Activated B cell treated with CpG ODN at 0.5 μM for 24 hours (primary cell): ENCODE measurements at regions not wholly inside any gene's neighbourhood (a gene's known extent, or its start where the extent isn't known, plus 50 kb on each side); places are given as distances from the start of the nearest gene placed in this dataset.

Experiments
- ATAC-seq: fragments of 200-7000 bp; cut with Tn5 transposase; one replicate; pipeline ENCODE4 v1.10.0; 2021; ENCODE audit warnings: low read depth, mild to moderate bottlenecking, moderate library complexity
- CTCF ChIA-PET: fragments of 350-600 bp; sonication (Branson Sonifier 250); formaldehyde crosslinking; loops from one replicate; lab custom pipeline; 2021; ENCODE audit warnings: antibody characterized with exemption; lab: Charles Lee
- POLR2A ChIA-PET: fragments of 350-600 bp; sonication (Branson Sonifier 250); formaldehyde crosslinking; loops from one replicate; lab custom pipeline; 2021; ENCODE audit warnings: antibody characterized with exemption; lab: Charles Lee
- DNase-seq: peaks from one replicate; pipeline ENCODE4 v3.0.0; 2022
- H3K27ac Mint-ChIP-seq: one replicate; pipeline ENCODE4 v1.8.0; 2020; ENCODE audit warnings: mixed read lengths
- H3K27me3 Mint-ChIP-seq: one replicate; pipeline ENCODE4 v1.8.0; 2021; ENCODE audit warnings: mixed read lengths
- H3K36me3 Mint-ChIP-seq: one replicate; pipeline ENCODE4 v1.8.0; 2021; ENCODE audit warnings: low read depth, mixed read lengths
- H3K4me1 Mint-ChIP-seq: one replicate; pipeline ENCODE4 v1.8.0; 2021; ENCODE audit warnings: mixed read lengths
- H3K4me3 Mint-ChIP-seq: one replicate; pipeline ENCODE4 v1.8.0; 2020; ENCODE audit warnings: mild to moderate bottlenecking, mixed read lengths
- H3K9me3 Mint-ChIP-seq: one replicate; pipeline ENCODE4 v1.8.0; 2020; ENCODE audit warnings: mixed read lengths
- intact Hi-C: fragments of 100-400 bp; cut with micrococcal nuclease; formaldehyde crosslinking; loops from one replicate; pipeline ENCODE4 v1.15.1; 2024
- TF ChIP-seq, protein P1 (sequence below): fragments of 200-600 bp; IDR thresholded peaks from one replicate; pipeline ENCODE4 v1.8.0; 2022; ENCODE audit warnings: antibody characterized with exemption, mild to moderate bottlenecking

- Mint-ChIP-seq H3K36me3 (no peaks in the 10 kb centered on the region), H3K4me3 (no peak overlapping the region), H3K9me3 (no peaks in the 10 kb centered on the region), H3K27me3 (no peaks in the 10 kb centered on the region), H3K27ac (no peak overlapping the region), H3K4me1 (no peaks in the 10 kb centered on the region)
- ATAC-seq: no peak
- TF ChIP-seq, protein P1, sequence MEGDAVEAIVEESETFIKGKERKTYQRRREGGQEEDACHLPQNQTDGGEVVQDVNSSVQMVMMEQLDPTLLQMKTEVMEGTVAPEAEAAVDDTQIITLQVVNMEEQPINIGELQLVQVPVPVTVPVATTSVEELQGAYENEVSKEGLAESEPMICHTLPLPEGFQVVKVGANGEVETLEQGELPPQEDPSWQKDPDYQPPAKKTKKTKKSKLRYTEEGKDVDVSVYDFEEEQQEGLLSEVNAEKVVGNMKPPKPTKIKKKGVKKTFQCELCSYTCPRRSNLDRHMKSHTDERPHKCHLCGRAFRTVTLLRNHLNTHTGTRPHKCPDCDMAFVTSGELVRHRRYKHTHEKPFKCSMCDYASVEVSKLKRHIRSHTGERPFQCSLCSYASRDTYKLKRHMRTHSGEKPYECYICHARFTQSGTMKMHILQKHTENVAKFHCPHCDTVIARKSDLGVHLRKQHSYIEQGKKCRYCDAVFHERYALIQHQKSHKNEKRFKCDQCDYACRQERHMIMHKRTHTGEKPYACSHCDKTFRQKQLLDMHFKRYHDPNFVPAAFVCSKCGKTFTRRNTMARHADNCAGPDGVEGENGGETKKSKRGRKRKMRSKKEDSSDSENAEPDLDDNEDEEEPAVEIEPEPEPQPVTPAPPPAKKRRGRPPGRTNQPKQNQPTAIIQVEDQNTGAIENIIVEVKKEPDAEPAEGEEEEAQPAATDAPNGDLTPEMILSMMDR: no peak
- POLR2A ChIA-PET: no interaction called here
- CTCF ChIA-PET: no interaction called here
- DNase-seq: no peak
- intact Hi-C loops: no loop called here
Observed at GRCh38 chr11:30131535-30131934, 99.3 kb upstream of the FSHB start.

DNA sequence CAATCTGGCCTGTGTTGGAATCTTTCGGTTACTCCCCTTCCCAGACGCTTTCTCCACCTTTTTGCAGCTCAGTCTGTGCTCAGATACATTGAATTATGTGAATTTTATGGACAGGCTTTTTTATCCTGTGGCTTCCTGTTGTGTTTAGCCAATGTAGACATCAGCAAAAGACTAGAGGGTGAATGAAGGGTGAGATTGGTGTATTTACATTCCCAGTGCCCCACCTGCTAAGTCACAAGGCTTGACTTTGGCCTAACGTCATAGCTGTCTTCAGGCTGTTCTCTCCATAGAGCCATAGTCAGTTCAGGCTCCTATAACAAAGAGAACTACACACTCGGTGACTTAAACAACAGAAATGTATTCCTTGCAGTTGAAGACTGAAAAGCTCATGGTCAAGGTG lies 97.5 kb upstream of the FSHB start:
- POLR2A ChIA-PET: no interaction called here
- no peaks in the 10 kb centered on the region for H3K4me1 Mint-ChIP-seq
- ATAC-seq: no peak

GRCh38 chr11:30143098-30143705 lies 87.6 kb upstream of the FSHB start:
- no peaks in the 10 kb centered on the region for H3K4me1 Mint-ChIP-seq
- no peak for ATAC-seq
- no peak for DNase-seq

More for the DNA sequence above, 97.5 kb upstream of the FSHB start:
- DNase-seq: no peak
- H3K27ac Mint-ChIP-seq: no peak overlapping the region
- TF ChIP-seq, protein P1: no peak
- H3K9me3 Mint-ChIP-seq: no peaks in the 10 kb centered on the region
- no peaks in the 10 kb centered on the region for H3K36me3 Mint-ChIP-seq
- no peak overlapping the region for H3K4me3 Mint-ChIP-seq
- intact Hi-C loops: no loop called here
- H3K27me3 Mint-ChIP-seq: no peaks in the 10 kb centered on the region
- CTCF ChIA-PET: interaction anchor here (1.8 kb wide), 1 partner anchor 10 kb away, joined by 8 read pairs; no protein-coding TSS in a partner anchor

DNA sequence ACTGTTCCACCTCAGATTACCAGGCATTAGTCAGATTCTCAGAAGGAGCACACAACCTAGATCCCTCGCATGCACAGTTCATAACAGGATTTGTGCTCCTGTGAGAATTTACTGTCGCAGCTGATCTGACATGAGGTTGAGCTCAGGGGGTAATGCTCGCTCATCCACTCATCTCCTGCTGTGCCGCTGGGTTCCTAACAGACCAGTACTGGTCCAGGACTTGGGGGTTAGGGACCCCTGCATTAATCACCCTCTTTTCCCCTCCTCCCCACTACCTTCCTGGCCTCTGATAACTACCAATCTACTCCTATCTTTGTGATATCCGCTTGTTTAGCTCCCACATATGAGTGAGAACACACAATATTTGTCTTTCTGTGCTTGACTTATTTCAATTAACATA lies 83.5 kb upstream of the FSHB start:
- Mint-ChIP-seq H3K27me3 (peaks cover 2% of the 10 kb centered on the region), H3K4me3 (no peak overlapping the region), H3K4me1 (no peaks in the 10 kb centered on the region), H3K36me3 (no peaks in the 10 kb centered on the region), H3K27ac (no peak overlapping the region), H3K9me3 (no peaks in the 10 kb centered on the region)
- CTCF ChIA-PET: interaction anchor here (1.0 kb wide), 1 partner anchor 10 kb away, joined by 3 read pairs; no protein-coding TSS in a partner anchor
- POLR2A ChIA-PET: no interaction called here
- DNase-seq (no peak), ATAC-seq (no peak)
- intact Hi-C loops: no loop called here
- TF ChIP-seq, protein P1: no peak

More at GRCh38 chr11:30143098-30143705, 87.6 kb upstream of the FSHB start:
- TF ChIP-seq, protein P1: peak; percentile 95
- no peaks in the 10 kb centered on the region for H3K9me3 Mint-ChIP-seq
- intact Hi-C loops: loop anchor here (5.0 kb wide), 1 partner anchor 711 kb away; no protein-coding TSS in a partner anchor
- ChIA-PET CTCF (interaction anchor here (1.1 to 3.5 kb wide), 8 partner anchors 9 to 712 kb away, joined by 3 to 34 read pairs (median 6); no protein-coding TSS in a partner anchor), POLR2A (no interaction called here)
- H3K27me3 Mint-ChIP-seq: peaks cover 2% of the 10 kb centered on the region
- no peak overlapping the region for H3K27ac Mint-ChIP-seq
- no peaks in the 10 kb centered on the region for H3K36me3 Mint-ChIP-seq
- no peak overlapping the region for H3K4me3 Mint-ChIP-seq

DNA sequence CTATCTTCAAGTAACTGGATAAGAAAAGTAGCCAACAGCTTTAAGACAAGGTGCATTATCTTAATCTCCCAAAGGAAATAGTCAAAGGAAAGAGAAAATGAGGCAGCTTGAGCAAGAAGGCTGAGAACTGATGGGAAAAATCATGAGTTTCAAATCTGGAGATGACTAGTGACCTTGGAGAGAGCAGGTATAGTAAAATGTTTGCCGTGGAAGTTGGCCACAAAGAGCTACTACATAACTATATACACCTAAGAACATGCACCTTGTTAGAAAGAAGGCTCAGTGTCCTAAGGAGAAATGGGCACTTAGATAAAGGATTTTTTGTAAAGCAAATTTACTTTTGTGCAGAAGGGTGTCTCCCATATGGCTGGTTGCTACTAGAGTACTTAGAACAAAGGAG lies 80.8 kb upstream of the FSHB start:
- ChIA-PET POLR2A (no interaction called here), CTCF (interaction anchor here (1.1 kb wide), 1 partner anchor 21 kb away, joined by 3 read pairs; no protein-coding TSS in a partner anchor)
- Mint-ChIP-seq H3K4me1 (no peaks in the 10 kb centered on the region), H3K9me3 (no peaks in the 10 kb centered on the region), H3K36me3 (no peaks in the 10 kb centered on the region), H3K27me3 (no peaks in the 10 kb centered on the region), H3K4me3 (no peak overlapping the region), H3K27ac (no peak overlapping the region)
- TF ChIP-seq, protein P1: no peak
- intact Hi-C loops: no loop called here
- ATAC-seq (no peak), DNase-seq (no peak)
